Left lobe of liver (tissue), 2 donors: ENCODE measurements at regions not wholly inside any gene's neighbourhood (a gene's known extent, or its start where the extent isn't known, plus 50 kb on each side); places are given as distances from the start of the nearest gene placed in this dataset.
"Not testable (repeated sequence)": the region's sequence is repeated elsewhere in the genome, so short reads cannot be mapped to it uniquely, and the experiment has no call there.

Experiments
- ATAC-seq: fragments of 200-7000 bp; cut with Tn5 transposase; one replicate; pipeline ENCODE4 v1.9.1; 2020; ENCODE audit warnings: mild to moderate bottlenecking, moderate library complexity
- DNase-seq: peaks from one replicate; pipeline ENCODE4 v3.0.0-alpha.2; 2020; ENCODE audit warnings: low spot score
- donor health status: DM: no; HTN: no; CAD: no; lungs with moderate emphysema.
- donor health status: DM: no; HTN: yes; CAD: no.

DNA sequence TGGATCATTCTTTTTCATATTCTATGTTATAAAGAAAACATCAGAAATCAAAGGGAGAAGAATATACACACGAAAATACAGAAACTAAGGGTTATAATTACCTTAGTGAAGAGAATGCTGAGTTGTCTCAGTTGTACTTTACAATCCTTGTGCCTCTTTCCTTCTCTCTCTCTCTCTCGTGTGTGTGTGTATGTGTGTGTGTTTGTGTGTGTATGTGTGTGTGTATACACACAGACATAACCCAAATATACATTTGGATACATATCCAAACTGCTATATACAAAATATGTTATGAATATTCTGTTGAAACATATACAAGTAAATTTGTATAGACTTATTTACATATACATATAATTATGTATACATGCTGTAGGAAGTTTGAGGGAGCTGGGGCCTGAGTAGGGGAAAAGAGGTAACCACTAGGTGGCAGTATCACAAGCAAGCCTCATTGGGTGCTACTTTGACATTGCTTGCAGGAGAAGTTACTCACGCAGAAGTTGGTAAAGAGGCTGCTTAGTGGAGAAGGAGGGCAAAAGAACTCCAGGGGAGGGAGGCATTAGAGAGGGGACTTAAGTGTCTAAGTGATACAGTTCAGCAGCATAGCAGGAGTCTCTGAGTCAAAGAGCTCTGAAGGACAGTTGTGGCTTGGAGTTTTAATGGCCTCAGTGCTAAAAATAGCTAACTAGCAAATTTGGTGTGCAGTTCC, 465.1 kb upstream of the PCDH20 start:
- ATAC-seq (peak; percentile 75), DNase-seq (no peak)

DNA sequence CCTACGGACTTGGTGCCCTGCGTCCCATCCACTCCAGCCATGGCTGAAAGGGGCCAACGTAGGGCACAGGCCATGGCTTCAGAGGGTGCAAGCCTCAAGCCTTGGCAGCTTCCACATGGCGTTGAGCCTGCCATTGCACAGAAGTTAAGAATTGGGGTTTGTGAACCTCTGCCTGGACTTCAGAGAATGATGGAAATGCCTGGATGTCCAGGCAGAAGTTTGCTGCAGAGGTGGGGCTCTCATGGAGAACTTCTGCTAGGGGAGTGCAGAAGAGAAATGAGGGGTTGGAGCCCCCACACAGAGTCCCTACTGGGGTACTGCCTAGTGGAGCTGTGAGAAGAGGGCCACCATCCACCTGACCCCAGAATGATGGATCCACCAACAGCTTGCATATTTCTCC, 462.9 kb upstream of the PCDH20 start:
- ATAC-seq, DNase-seq: not testable (repeated sequence)

GRCh38 chr13:61874970-61875579, 459.4 kb upstream of the PCDH20 start:
- ATAC-seq, result no peak
- DNase-seq, result no peak

- DNase-seq, result no peak
Measured at GRCh38 chr13:61873717-61874116, 458.1 kb upstream of the PCDH20 start.

DNA sequence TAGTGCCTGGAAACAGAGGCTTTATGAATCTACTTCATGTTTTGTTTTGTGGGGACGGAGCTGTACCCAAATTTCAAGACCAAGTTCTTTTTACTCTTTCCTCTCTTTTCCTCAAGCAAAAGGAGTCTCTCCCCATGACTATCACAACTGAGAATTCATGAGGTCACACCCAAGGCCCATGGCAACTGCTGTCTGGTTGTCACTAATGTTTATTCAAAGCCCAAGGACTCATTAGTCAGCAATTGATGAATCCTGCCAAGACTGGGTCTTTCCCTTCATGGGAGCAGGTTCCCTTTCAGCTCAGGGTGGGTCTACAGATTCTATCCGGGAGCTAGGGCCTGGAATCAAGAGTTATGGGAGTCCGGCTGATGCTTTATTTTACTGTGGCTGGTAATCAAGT, 441.5 kb upstream of the PCDH20 start:
- DNase-seq, result no peak
- ATAC-seq, result no peak

More at GRCh38 chr13:61873717-61874116, 458.1 kb upstream of the PCDH20 start:
- ATAC-seq, result no peak

- no peak for ATAC-seq
Measured at GRCh38 chr13:61852116-61852619, 436.5 kb upstream of the PCDH20 start.

GRCh38 chr13:61850794-61851193, 435.1 kb upstream of the PCDH20 start:
- ATAC-seq (no peak), DNase-seq (no peak)

More at GRCh38 chr13:61852116-61852619, 436.5 kb upstream of the PCDH20 start:
- DNase-seq, result no peak

DNA sequence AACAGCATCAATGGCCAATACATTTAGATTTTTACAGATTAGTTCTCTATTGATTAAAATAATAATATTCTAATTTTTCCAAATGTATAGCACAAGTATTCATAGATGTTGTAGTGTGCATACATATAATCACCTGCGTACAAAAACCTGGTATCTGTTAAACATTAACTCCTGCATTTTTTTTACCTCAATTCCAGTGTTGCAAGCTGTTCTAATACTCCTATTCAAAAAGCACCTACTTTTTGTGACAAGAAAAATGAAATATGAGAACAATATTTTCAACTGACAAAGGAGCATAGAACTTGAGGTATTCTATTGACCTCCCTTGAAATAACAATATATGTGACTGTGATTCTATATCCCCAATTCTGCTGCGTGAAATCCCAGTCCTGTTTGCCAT, 422.9 kb upstream of the PCDH20 start:
- no peak for DNase-seq
- ATAC-seq, result no peak

DNA sequence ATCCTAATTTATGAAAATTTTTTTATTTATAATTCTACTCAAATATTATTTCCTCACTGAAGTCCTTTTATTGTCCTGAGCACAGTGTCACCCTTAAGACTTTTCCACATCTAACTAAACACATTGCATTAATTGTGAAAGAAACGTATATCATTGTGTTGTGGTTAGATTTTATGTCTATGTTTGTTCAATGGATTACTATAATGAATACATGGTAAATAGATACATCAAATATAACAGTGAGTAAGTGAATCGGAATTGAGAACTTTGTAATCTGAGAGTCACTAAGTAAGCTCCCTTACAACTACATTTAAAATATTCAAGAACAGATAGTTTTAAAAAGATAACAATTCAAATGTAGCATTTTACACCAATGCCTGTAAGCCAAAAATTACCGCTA, 417.6 kb upstream of the PCDH20 start:
- no peak for ATAC-seq
- DNase-seq, result no peak

GRCh38 chr13:61831026-61831425, 415.4 kb upstream of the PCDH20 start:
- DNase-seq, result no peak

DNA sequence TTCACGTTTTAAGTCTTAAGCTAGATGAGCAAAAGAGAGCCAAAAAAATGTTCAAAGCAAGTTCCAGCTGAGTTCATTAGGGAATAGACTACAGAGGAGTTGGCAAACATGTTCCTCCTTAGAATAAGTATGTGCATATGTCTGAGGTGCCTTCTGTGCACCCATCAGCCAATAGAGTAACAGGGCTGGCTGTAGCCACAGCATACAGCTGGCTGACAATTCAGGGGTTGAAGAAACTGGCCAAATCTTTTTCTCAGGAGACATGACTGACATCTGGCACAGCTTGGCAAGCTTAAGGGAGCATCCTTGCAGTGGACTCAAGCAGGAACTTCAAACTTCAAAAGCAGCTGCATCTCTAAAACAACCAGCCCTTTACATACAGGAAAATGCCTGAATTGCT, 414.8 kb upstream of the PCDH20 start:
- no peak for ATAC-seq
- DNase-seq, result no peak

More at GRCh38 chr13:61831026-61831425, 415.4 kb upstream of the PCDH20 start:
- ATAC-seq, result no peak

- DNase-seq, result no peak
- no peak for ATAC-seq
Measured at GRCh38 chr13:61824168-61824567, 408.5 kb upstream of the PCDH20 start.

DNA sequence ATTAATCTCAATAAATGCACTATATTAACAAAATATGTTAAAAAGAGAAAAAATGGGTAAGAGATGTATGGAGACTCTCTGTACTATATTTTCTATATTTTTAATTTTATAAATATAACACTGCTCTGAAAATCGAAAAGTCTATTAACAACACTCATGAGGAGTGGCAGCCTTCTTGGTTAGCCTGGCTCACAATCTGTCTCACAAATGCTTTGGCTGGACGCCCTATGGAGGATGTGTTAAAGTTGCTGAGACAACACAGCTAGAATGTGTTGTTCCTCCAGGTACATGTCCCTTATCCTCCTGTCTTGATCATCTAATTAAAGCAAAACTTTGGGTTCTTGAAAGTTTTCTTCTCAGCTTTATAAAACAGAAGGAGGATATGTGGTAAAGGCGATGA, 396.6 kb upstream of the PCDH20 start:
- ATAC-seq (no peak), DNase-seq (no peak)

DNA sequence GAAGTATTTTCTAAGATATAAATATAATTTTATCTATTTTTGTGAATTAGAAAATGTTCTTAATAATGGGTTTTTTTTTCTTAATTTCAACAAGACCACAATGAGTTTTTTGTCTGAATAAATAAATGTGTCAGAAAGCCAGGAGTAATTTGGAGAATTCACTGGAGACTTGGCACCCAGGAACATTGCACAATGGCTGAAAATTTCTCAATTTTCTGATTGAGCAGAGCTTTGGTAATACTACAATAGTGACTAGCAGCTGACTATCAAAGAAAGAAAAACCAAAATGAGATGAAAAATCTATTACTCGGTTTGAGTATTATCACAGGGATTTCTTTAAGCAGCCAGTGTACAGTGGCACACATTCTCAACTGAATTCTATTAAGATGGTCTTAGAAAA, 394.4 kb upstream of the PCDH20 start:
- DNase-seq, result no peak
- ATAC-seq, result peak; percentile 59

GRCh38 chr13:61797397-61797796, 381.7 kb upstream of the PCDH20 start:
- ATAC-seq, result no peak

GRCh38 chr13:61795580-61795979, 379.9 kb upstream of the PCDH20 start:
- DNase-seq (no peak), ATAC-seq (peak; percentile 57)

More at GRCh38 chr13:61797397-61797796, 381.7 kb upstream of the PCDH20 start:
- DNase-seq, result no peak

DNA sequence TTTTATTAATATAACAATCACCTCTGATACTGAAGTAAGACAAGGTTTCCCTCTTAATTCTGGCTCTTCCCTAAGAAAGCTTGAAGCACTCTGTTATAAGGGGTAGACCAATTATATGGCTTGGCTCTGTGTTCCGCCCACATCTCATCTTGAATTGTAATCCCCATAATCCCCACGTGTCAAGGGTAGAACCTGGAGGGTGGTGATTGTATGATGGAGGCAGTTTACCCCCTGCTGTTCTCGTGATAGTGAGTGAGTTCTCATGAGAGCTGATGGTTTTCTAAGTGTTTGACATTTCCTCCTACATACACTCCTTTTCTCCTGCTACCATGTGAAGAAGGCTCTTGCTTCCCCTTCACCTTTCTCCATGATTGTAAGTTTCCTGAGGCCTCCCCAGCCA, 363.8 kb upstream of the PCDH20 start:
- ATAC-seq (no peak), DNase-seq (no peak)

DNA sequence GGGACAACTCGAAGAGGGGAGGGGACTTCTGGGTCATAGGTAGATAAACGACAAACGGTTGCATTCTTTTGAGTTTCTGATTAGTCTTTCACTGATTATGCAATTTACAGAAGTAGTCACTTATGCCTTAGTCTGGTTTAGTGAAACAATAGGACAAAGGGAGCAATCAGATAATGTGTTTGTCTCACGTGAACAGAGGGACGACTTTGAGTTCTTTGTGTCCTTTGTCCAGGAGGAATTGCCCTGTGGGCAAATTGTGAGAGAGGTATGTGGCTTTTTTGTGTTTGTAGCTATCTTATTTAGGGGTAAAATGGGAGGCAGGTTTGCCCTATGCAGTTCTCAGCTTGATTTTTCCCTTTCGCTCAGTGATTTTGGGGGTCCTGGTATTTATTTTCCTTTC, 362.9 kb upstream of the PCDH20 start:
- ATAC-seq (no peak), DNase-seq (no peak)

- DNase-seq (no peak), ATAC-seq (no peak)
Measured at GRCh38 chr13:61777899-61778298, 362.2 kb upstream of the PCDH20 start.

GRCh38 chr13:61777271-61777670, 361.6 kb upstream of the PCDH20 start:
- no peak for ATAC-seq

GRCh38 chr13:61774903-61775302, 359.3 kb upstream of the PCDH20 start:
- DNase-seq (no peak), ATAC-seq (no peak)

More at GRCh38 chr13:61777271-61777670, 361.6 kb upstream of the PCDH20 start:
- no peak for DNase-seq

- DNase-seq (no peak), ATAC-seq (no peak)
Measured at GRCh38 chr13:61770681-61771080, 355.0 kb upstream of the PCDH20 start.
